Left lung (tissue), 4 donors: ENCODE measurements at regions not wholly inside any gene's neighbourhood (a gene's known extent, or its start where the extent isn't known, plus 50 kb on each side); places are given as distances from the start of the nearest gene placed in this dataset.
"Not testable (repeated sequence)": the region's sequence is repeated elsewhere in the genome, so short reads cannot be mapped to it uniquely, and the experiment has no call there.

ENCODE experiments used
- ATAC-seq: fragments of 200-7000 bp; cut with Tn5 transposase; one replicate; pipeline ENCODE4 v1.9.1; 2020; ENCODE audit warnings: moderate library complexity
- DNase-seq, 4 donors: peaks; one replicate each; pipeline ENCODE4 v3.0.0-alpha.2; 2013 to 2020
- H3K27ac ChIP-seq, 2 donors: fragments of 200-600 bp; sonication (generic) in 1 of 2; one replicate each; pipeline versions ENCODE4 v1.5.0 to v1.8.0; 2020 to 2021
- H3K27me3 ChIP-seq, 2 donors: fragments of 200-600 bp; sonication (generic) in 1 of 2; one replicate each; pipeline versions ENCODE4 v1.5.0 to v1.8.0; 2020 to 2021
- H3K36me3 ChIP-seq, 2 donors: fragments of 200-600 bp; sonication (generic) in 1 of 2; one replicate each; pipeline versions ENCODE4 v1.5.0 to v1.8.0; 2020 to 2021
- H3K4me1 ChIP-seq, 2 donors: fragments of 200-600 bp; one replicate each; pipeline ENCODE4 v1.8.0; 2021
- H3K4me3 ChIP-seq, 2 donors: fragments of 200-600 bp; sonication (generic) in 1 of 2; one replicate each; pipeline versions ENCODE4 v1.5.0 to v1.8.0; 2020 to 2021; ENCODE audit warnings: mild to moderate bottlenecking in 1 of 2
- H3K9me3 ChIP-seq, 2 donors: fragments of 200-600 bp; sonication (generic) in 1 of 2; one replicate each; pipeline versions ENCODE4 v1.5.0 to v1.8.0; 2020 to 2021
- CTCF ChIP-seq, 2 donors: fragments of 200-600 bp; sonication (generic) in 1 of 2; IDR thresholded peaks; one replicate each; pipeline versions ENCODE4 v1.5.0 to v1.8.0; 2021; ENCODE audit warnings: antibody characterized with exemption in 2 of 2
- intact Hi-C, 2 donors: fragments of 100-400 bp; cut with DNase I; formaldehyde crosslinking; loops; one replicate each; pipeline versions ENCODE4 v1.11.2 to v1.14.2; 2022
- donor health status: DM: no; HTN: yes; CAD: no.
- donor health status: DM: no; HTN: no; CAD: no.

- H3K4me3 ChIP-seq, result no peak overlapping the region
- H3K36me3 ChIP-seq, result no peaks in the 10 kb centered on the region
- no peaks in the 10 kb centered on the region for H3K27me3 ChIP-seq
- intact Hi-C loops, result no loop called here
- H3K4me1 ChIP-seq, result no peaks in the 10 kb centered on the region
- no peak overlapping the region for H3K27ac ChIP-seq
- peaks cover 0 to 5% of the 10 kb centered on the region in 2 donors for H3K9me3 ChIP-seq
- ATAC-seq (no peak), DNase-seq (no peak)
- TF ChIP-seq CTCF (IDR thresholded peaks at IDR 0.05), result no peak
Measured at GRCh38 chr6:105862936-105863607, 223.1 kb upstream of the PRDM1 start.

- intact Hi-C loops, DNase-seq, H3K4me3 ChIP-seq, H3K27me3 ChIP-seq, ATAC-seq, H3K27ac ChIP-seq, H3K9me3 ChIP-seq, H3K36me3 ChIP-seq, H3K4me1 ChIP-seq: not testable (repeated sequence)
Measured at GRCh38 chr6:105860927-105861326, 225.2 kb upstream of the PRDM1 start.

- Histone ChIP-seq H3K36me3 (no peaks in the 10 kb centered on the region), H3K9me3 (peaks cover 0 to 5% of the 10 kb centered on the region in 2 donors), H3K4me1 (no peaks in the 10 kb centered on the region), H3K27me3 (no peaks in the 10 kb centered on the region), H3K27ac (no peak overlapping the region), H3K4me3 (no peak overlapping the region)
- no peak for TF ChIP-seq CTCF (IDR thresholded peaks at IDR 0.05)
- intact Hi-C loops, result no loop called here
- no peak for ATAC-seq
- DNase-seq, result no peak
Measured at GRCh38 chr6:105859457-105859856, 226.7 kb upstream of the PRDM1 start.

GRCh38 chr6:105858639-105859038, 227.5 kb upstream of the PRDM1 start:
- DNase-seq, ATAC-seq, H3K27ac ChIP-seq, H3K4me3 ChIP-seq, intact Hi-C loops, H3K27me3 ChIP-seq, H3K36me3 ChIP-seq, H3K9me3 ChIP-seq, H3K4me1 ChIP-seq: not testable (repeated sequence)

- TF ChIP-seq CTCF (IDR thresholded peaks at IDR 0.05), result no peak
- Histone ChIP-seq H3K27ac (no peak overlapping the region), H3K27me3 (no peaks in the 10 kb centered on the region), H3K9me3 (no peaks in the 10 kb centered on the region), H3K4me1 (no peaks in the 10 kb centered on the region), H3K36me3 (no peaks in the 10 kb centered on the region), H3K4me3 (no peak overlapping the region)
- intact Hi-C loops, result no loop called here
- ATAC-seq (no peak), DNase-seq (no peak)
Measured at GRCh38 chr6:105855433-105855832, 230.7 kb upstream of the PRDM1 start.

GRCh38 chr6:105853979-105854378, 232.2 kb upstream of the PRDM1 start:
- H3K9me3 ChIP-seq, ATAC-seq, H3K4me3 ChIP-seq, H3K27ac ChIP-seq, H3K4me1 ChIP-seq, H3K27me3 ChIP-seq, intact Hi-C loops, H3K36me3 ChIP-seq: not testable (repeated sequence)
- DNase-seq, result peak in 1 of 4 donors; percentile 63

- Histone ChIP-seq H3K4me1 (no peaks in the 10 kb centered on the region), H3K4me3 (no peak overlapping the region), H3K9me3 (no peaks in the 10 kb centered on the region), H3K36me3 (no peaks in the 10 kb centered on the region), H3K27ac (no peak overlapping the region), H3K27me3 (no peaks in the 10 kb centered on the region)
- ATAC-seq (no peak), DNase-seq (peak in 1 of 4 donors; percentile 10)
- no peak for TF ChIP-seq CTCF (IDR thresholded peaks at IDR 0.05)
- intact Hi-C loops, result no loop called here
Measured at GRCh38 chr6:105851606-105852005, 234.5 kb upstream of the PRDM1 start.
